Effector memory CD8-positive, alpha-beta T cell (primary cell): ENCODE measurements at regions not wholly inside any gene's neighbourhood (a gene's known extent, or its start where the extent isn't known, plus 50 kb on each side); places are given as distances from the start of the nearest gene placed in this dataset.
"Not testable (repeated sequence)": the region's sequence is repeated elsewhere in the genome, so short reads cannot be mapped to it uniquely, and the experiment has no call there.

Experiments
- ATAC-seq: fragments of 150-1000 bp; cut with Tn5 transposase; replicated peaks from 2 replicates; pipeline ENCODE4 v1.10.0; 2021; ENCODE audit warnings: mild to moderate bottlenecking, moderate library complexity
- DNase-seq, 3 experiments: peaks; one replicate each; pipeline ENCODE4 v3.0.0; 2021
- H3K27ac Mint-ChIP-seq, 2 donors: one replicate each; pipeline ENCODE4 v1.8.0; 2022; ENCODE audit warnings: mild to moderate bottlenecking in 2 of 2, mixed read lengths in 2 of 2, moderate library complexity in 2 of 2
- H3K27me3 Mint-ChIP-seq, 2 donors: one replicate each; pipeline ENCODE4 v1.8.0; 2022; ENCODE audit warnings: mixed read lengths in 2 of 2
- H3K36me3 Mint-ChIP-seq: one replicate; pipeline ENCODE4 v1.8.0; 2022; ENCODE audit warnings: mild to moderate bottlenecking, moderate library complexity, mixed read lengths; ENCODE audit not compliant: insufficient read depth
- H3K4me1 Mint-ChIP-seq, 2 donors: one replicate each; pipeline ENCODE4 v1.8.0; 2022; ENCODE audit warnings: low read depth in 2 of 2, mixed read lengths in 2 of 2
- H3K4me3 Mint-ChIP-seq, 2 donors: one replicate each; pipeline ENCODE4 v1.8.0; 2022; ENCODE audit warnings: mild to moderate bottlenecking in 2 of 2, mixed read lengths in 2 of 2, moderate library complexity in 2 of 2
- H3K9me3 Mint-ChIP-seq, 2 donors: one replicate each; pipeline ENCODE4 v1.8.0; 2022; ENCODE audit warnings: mixed read lengths in 2 of 2

- H3K4me1 Mint-ChIP-seq, result no peaks in the 10 kb centered on the region
- H3K27ac Mint-ChIP-seq, result no peak overlapping the region
- H3K36me3 Mint-ChIP-seq, result no peaks in the 10 kb centered on the region
- no peak for DNase-seq
- no peak for ATAC-seq
- H3K27me3 Mint-ChIP-seq, result peaks cover 0 to 7% of the 10 kb centered on the region in 2 donors
- peaks cover 20 to 49% of the 10 kb centered on the region in 2 donors for H3K9me3 Mint-ChIP-seq
- H3K4me3 Mint-ChIP-seq, result no peak overlapping the region
Observed at GRCh38 chr5:3163626-3164025, 412.1 kb upstream of the IRX2 start.

DNA sequence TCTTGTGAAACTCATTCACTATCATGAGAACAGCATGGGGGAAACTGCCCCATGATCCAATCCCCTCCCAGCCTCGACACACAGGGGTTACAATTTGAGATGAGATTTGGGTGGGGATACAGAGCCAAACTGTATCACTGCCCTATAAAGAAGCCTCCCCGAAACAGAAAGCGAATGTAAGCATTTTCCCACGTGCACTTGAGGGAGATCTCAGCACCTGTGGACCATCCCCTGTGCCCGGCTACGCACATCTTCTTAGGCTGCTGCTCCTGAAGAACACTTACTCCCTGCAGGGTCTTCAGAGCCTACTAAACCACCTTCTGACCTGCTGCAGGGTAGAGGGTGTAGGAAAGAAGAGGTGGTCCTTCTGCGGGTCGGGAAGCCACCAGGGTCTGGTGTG is 410.2 kb upstream of the IRX2 start:
- Mint-ChIP-seq H3K27me3 (peaks cover 0 to 7% of the 10 kb centered on the region in 2 donors), H3K36me3 (no peaks in the 10 kb centered on the region), H3K4me3 (no peak overlapping the region), H3K4me1 (no peaks in the 10 kb centered on the region), H3K9me3 (peaks cover 18 to 44% of the 10 kb centered on the region in 2 donors), H3K27ac (no peak overlapping the region)
- ATAC-seq, result no peak
- DNase-seq, result no peak

DNA sequence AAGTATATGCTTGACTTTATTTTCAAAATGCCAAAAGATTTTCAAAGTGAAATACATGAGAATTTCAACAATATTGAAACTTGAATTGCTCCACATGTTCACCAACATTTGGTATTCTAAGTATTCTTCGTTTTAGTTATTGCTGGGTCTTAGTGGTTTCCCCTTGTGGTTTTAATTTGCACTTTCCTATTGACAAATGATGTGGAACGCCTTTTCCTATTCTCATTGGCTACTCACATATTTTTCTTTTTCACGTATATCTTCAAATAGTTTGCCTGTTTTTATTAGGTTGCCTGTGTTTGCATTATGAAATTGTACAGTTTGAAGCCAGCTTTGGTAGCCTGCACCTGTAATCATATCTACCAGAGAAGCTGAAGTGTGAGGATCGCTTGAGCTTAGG is 405.7 kb upstream of the IRX2 start:
- Mint-ChIP-seq H3K36me3 (no peaks in the 10 kb centered on the region), H3K27me3 (peaks cover 0 to 6% of the 10 kb centered on the region in 2 donors), H3K4me3 (no peak overlapping the region), H3K27ac (no peak overlapping the region), H3K9me3 (peaks cover 12 to 21% of the 10 kb centered on the region in 2 donors), H3K4me1 (no peaks in the 10 kb centered on the region)
- ATAC-seq (no peak), DNase-seq (no peak)

- Mint-ChIP-seq H3K27me3 (no peaks in the 10 kb centered on the region), H3K27ac (no peak overlapping the region), H3K36me3 (no peaks in the 10 kb centered on the region), H3K4me1 (no peaks in the 10 kb centered on the region), H3K9me3 (peaks cover 13 to 16% of the 10 kb centered on the region in 2 donors), H3K4me3 (no peak overlapping the region)
- ATAC-seq, result no peak
- DNase-seq, result no peak
Observed at GRCh38 chr5:3155717-3156116, 404.2 kb upstream of the IRX2 start.

- H3K4me3 Mint-ChIP-seq, result no peak overlapping the region
- ATAC-seq (no peak), DNase-seq (no peak)
- no peak overlapping the region for H3K27ac Mint-ChIP-seq
- H3K4me1 Mint-ChIP-seq, result no peaks in the 10 kb centered on the region
- no peaks in the 10 kb centered on the region for H3K36me3 Mint-ChIP-seq
- H3K27me3 Mint-ChIP-seq, result no peaks in the 10 kb centered on the region
- peaks cover 12 to 18% of the 10 kb centered on the region in 2 donors for H3K9me3 Mint-ChIP-seq
Observed at GRCh38 chr5:3155046-3155445, 403.6 kb upstream of the IRX2 start.

DNA sequence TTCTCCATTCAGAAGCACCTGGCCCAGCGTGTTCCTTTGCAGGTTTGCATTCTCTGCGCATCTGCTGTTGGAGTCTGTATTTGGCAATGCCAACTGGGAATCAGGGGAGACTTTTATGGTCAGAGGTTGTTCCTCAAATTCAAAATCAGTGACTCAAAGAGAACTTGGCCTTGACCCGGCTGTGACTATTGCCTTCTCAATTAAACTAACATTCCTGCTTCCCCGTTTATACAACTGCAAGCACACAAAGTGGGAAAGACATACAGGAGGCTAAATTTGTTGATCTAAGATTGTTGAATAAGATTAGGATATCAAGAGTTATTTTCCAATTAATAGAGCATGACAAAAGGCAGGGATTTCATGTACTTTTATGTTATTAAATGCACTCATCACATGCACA is 402.4 kb upstream of the IRX2 start:
- H3K27ac Mint-ChIP-seq, result no peak overlapping the region
- H3K4me1 Mint-ChIP-seq, result no peaks in the 10 kb centered on the region
- H3K4me3 Mint-ChIP-seq, result no peak overlapping the region
- ATAC-seq (no peak), DNase-seq (no peak)
- H3K27me3 Mint-ChIP-seq, result no peaks in the 10 kb centered on the region
- H3K9me3 Mint-ChIP-seq, result peaks cover 15 to 24% of the 10 kb centered on the region in 2 donors
- no peaks in the 10 kb centered on the region for H3K36me3 Mint-ChIP-seq

GRCh38 chr5:3153226-3153858 is 401.9 kb upstream of the IRX2 start:
- Mint-ChIP-seq H3K9me3 (peaks cover 15 to 24% of the 10 kb centered on the region in 2 donors), H3K36me3 (no peaks in the 10 kb centered on the region), H3K4me3 (no peak overlapping the region), H3K27me3 (no peaks in the 10 kb centered on the region), H3K4me1 (no peaks in the 10 kb centered on the region), H3K27ac (no peak overlapping the region)
- DNase-seq (no peak), ATAC-seq (no peak)

- Mint-ChIP-seq H3K4me3 (no peak overlapping the region), H3K27me3 (no peaks in the 10 kb centered on the region), H3K27ac (no peak overlapping the region), H3K9me3 (peaks cover 9 to 24% of the 10 kb centered on the region in 2 donors), H3K36me3 (no peaks in the 10 kb centered on the region), H3K4me1 (no peaks in the 10 kb centered on the region)
- ATAC-seq (no peak), DNase-seq (no peak)
Observed at GRCh38 chr5:3149899-3150298, 398.4 kb upstream of the IRX2 start.

DNA sequence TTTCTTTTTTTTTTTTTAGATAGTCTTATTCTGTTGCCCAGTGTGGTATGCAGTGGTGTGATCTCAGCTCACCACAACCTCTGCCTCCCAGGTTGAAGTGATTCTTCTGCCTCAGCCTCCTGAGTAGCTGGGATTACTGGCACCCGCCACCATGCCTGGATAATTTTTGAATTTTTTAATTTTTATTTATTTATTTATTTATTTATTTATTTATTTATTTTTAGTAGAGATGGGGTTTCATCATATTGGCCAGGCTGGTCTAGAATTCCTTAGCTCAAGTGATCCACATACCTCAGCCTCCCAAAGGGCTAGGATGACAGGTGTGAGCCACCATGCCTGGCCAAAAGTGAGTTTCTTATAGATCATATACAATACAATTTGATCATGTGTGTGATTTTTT is 395.9 kb upstream of the IRX2 start:
- H3K4me3 Mint-ChIP-seq, ATAC-seq, H3K36me3 Mint-ChIP-seq, H3K27me3 Mint-ChIP-seq, H3K27ac Mint-ChIP-seq, DNase-seq, H3K4me1 Mint-ChIP-seq: not testable (repeated sequence)
- H3K9me3 Mint-ChIP-seq, result peaks cover 12 to 24% of the 10 kb centered on the region in 2 donors

DNA sequence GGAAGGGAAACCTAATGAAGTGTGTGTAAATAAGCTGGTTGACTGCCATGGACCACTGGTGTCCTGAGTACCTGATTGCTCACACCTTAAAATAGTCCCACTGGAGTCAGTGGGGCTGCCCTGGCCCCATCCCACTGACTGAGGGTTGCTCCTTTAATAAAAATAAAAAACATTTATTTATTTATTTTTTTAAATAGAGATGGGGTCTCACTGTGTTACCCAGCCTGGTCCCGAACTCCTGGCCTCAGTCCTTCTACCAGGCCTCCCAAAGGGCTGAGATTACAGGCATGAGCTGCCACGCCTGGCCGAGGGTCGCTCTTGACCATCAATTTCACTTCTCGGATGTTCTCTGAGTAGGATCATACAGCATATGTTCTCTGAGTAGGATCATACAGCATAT is 394.2 kb upstream of the IRX2 start:
- Mint-ChIP-seq H3K27ac (no peak overlapping the region), H3K36me3 (no peaks in the 10 kb centered on the region), H3K4me3 (no peak overlapping the region), H3K4me1 (peaks cover 0 to 3% of the 10 kb centered on the region in 2 donors), H3K9me3 (peaks cover 8 to 19% of the 10 kb centered on the region in 2 donors), H3K27me3 (no peaks in the 10 kb centered on the region)
- ATAC-seq (no peak), DNase-seq (no peak)

GRCh38 chr5:3143382-3143781 is 391.9 kb upstream of the IRX2 start:
- Mint-ChIP-seq H3K9me3 (peaks cover 6 to 17% of the 10 kb centered on the region in 2 donors), H3K4me1 (peaks cover 0 to 3% of the 10 kb centered on the region in 2 donors)

GRCh38 chr5:3142261-3143027 is 391.0 kb upstream of the IRX2 start:
- H3K27me3 Mint-ChIP-seq, result no peaks in the 10 kb centered on the region
- DNase-seq (no peak), ATAC-seq (no peak)
- H3K36me3 Mint-ChIP-seq, result no peaks in the 10 kb centered on the region
- H3K9me3 Mint-ChIP-seq, result peaks cover 6 to 17% of the 10 kb centered on the region in 2 donors
- peaks cover 0 to 3% of the 10 kb centered on the region in 2 donors for H3K4me1 Mint-ChIP-seq
- no peak overlapping the region for H3K4me3 Mint-ChIP-seq
- no peak overlapping the region for H3K27ac Mint-ChIP-seq

More at GRCh38 chr5:3143382-3143781, 391.9 kb upstream of the IRX2 start:
- H3K27ac Mint-ChIP-seq, result no peak overlapping the region
- DNase-seq (no peak), ATAC-seq (no peak)
- H3K4me3 Mint-ChIP-seq, result no peak overlapping the region
- no peaks in the 10 kb centered on the region for H3K27me3 Mint-ChIP-seq
- H3K36me3 Mint-ChIP-seq, result no peaks in the 10 kb centered on the region

- H3K4me3 Mint-ChIP-seq, result no peak overlapping the region
- no peaks in the 10 kb centered on the region for H3K27me3 Mint-ChIP-seq
- DNase-seq, result no peak
- H3K27ac Mint-ChIP-seq, result no peak overlapping the region
- H3K9me3 Mint-ChIP-seq, result peaks cover 6 to 17% of the 10 kb centered on the region in 2 donors
- H3K4me1 Mint-ChIP-seq, result peaks cover 0 to 3% of the 10 kb centered on the region in 2 donors
- ATAC-seq, result no peak
- H3K36me3 Mint-ChIP-seq, result no peaks in the 10 kb centered on the region
Observed at GRCh38 chr5:3140117-3140516, 388.6 kb upstream of the IRX2 start.

DNA sequence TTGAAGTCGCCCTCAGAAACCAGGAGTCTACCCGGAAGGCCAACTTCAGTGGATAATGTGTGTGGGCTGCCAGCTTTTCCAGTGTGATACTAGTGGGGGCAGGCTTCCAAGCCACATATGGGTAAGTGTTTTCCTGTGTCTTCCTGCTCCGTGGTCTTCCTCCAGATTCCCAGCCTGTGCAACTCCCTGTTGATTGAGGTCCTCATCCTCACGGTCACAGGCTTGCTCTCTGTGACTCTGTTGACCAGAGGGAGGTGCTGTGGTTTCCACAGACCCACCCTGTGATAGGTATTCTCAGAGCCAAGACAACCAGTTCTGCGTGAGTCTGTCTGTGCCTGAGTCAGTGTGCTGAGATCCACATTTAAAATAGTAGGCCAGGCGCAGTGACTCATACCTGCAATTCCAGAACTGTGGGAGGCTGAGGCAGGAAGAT is 388.0 kb upstream of the IRX2 start:
- no peaks in the 10 kb centered on the region for H3K27me3 Mint-ChIP-seq
- H3K4me1 Mint-ChIP-seq, result peaks cover 0 to 3% of the 10 kb centered on the region in 2 donors
- no peaks in the 10 kb centered on the region for H3K36me3 Mint-ChIP-seq
- no peak overlapping the region for H3K27ac Mint-ChIP-seq
- no peak overlapping the region for H3K4me3 Mint-ChIP-seq
- ATAC-seq (no peak), DNase-seq (no peak)
- peaks cover 6 to 14% of the 10 kb centered on the region in 2 donors for H3K9me3 Mint-ChIP-seq
